RWPE2 (cell line): ENCODE measurements at regions not wholly inside any gene's neighbourhood (a gene's known extent, or its start where the extent isn't known, plus 50 kb on each side); places are given as distances from the start of the nearest gene placed in this dataset.
"Not testable (repeated sequence)": the region's sequence is repeated elsewhere in the genome, so short reads cannot be mapped to it uniquely, and the experiment has no call there.

Source experiments
- ATAC-seq: fragments of 200-7000 bp; cut with Tn5 transposase; 3 replicates; pipeline ENCODE4 v1.9.1; 2021; ENCODE audit warnings: low read depth
- DNase-seq: peaks from one replicate; pipeline ENCODE4 v3.0.0-alpha.2; 2020; ENCODE audit warnings: low spot score
- H3K27ac ChIP-seq: fragments of 450-650 bp; 2 replicates; pipeline ENCODE4 v1.5.1; 2017; ENCODE audit warnings: mild to moderate bottlenecking; ENCODE audit not compliant: poor library complexity, severe bottlenecking
- H3K27me3 ChIP-seq: fragments of 250-450 bp; sonication (Bioruptor Pico); 2 replicates; pipeline ENCODE4 v1.5.1; 2021; ENCODE audit warnings: mild to moderate bottlenecking, moderate library complexity; ENCODE audit not compliant: insufficient read depth, poor library complexity, severe bottlenecking
- H3K36me3 ChIP-seq: fragments of 250-450 bp; sonication (Bioruptor Pico); 2 replicates; pipeline ENCODE4 v1.5.1; 2020; ENCODE audit warnings: low read depth, mild to moderate bottlenecking, moderate library complexity
- H3K4me1 ChIP-seq: fragments of 250-450 bp; sonication (Bioruptor Pico); 2 replicates; pipeline ENCODE4 v1.5.1; 2021; ENCODE audit warnings: mild to moderate bottlenecking, moderate library complexity; ENCODE audit not compliant: insufficient read depth, poor library complexity, severe bottlenecking
- H3K4me3 ChIP-seq: fragments of 250-450 bp; sonication (Bioruptor Pico); 2 replicates; pipeline ENCODE4 v1.5.1; 2021; ENCODE audit warnings: mild to moderate bottlenecking, moderate library complexity; ENCODE audit not compliant: severe bottlenecking
- H3K9me3 ChIP-seq: fragments of 250-450 bp; sonication (Bioruptor Pico); 2 replicates; pipeline ENCODE4 v1.5.1; 2021; ENCODE audit warnings: mild to moderate bottlenecking, moderate library complexity; ENCODE audit not compliant: severe bottlenecking
- TF ChIP-seq, protein P1 (sequence below): fragments of 450-650 bp; IDR thresholded peaks from one replicate; pipeline ENCODE4 v1.5.1; 2017; ENCODE audit warnings: mild to moderate bottlenecking, moderate library complexity; ENCODE audit not compliant: poor library complexity, severe bottlenecking

DNA sequence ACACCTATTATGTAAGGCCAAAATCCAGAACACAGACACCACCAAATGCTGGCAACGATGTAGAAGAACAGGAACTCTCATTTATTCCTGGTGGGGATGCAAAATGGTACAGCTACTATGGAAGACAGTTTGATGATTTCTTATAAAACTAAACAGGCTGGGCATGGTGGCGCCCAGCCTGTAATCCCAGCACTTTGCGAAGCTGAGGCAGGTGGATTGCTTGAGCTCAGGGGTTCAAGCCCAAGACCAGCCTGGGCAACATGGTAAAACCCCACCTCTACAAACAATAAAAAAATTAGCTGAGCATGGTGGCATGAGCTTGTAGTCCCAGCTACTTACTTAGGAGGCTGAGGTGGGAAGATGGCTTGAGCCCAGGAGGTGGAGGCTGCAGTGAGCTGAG, 98.3 kb downstream of the TUBA3C start:
- Histone ChIP-seq H3K4me1 (no peaks in the 10 kb centered on the region), H3K9me3 (no peaks in the 10 kb centered on the region), H3K27me3 (no peaks in the 10 kb centered on the region), H3K36me3 (no peaks in the 10 kb centered on the region), H3K4me3 (no peak overlapping the region), H3K27ac (no peak overlapping the region)
- ATAC-seq (no peak), DNase-seq (no peak)
- TF ChIP-seq, protein P1, sequence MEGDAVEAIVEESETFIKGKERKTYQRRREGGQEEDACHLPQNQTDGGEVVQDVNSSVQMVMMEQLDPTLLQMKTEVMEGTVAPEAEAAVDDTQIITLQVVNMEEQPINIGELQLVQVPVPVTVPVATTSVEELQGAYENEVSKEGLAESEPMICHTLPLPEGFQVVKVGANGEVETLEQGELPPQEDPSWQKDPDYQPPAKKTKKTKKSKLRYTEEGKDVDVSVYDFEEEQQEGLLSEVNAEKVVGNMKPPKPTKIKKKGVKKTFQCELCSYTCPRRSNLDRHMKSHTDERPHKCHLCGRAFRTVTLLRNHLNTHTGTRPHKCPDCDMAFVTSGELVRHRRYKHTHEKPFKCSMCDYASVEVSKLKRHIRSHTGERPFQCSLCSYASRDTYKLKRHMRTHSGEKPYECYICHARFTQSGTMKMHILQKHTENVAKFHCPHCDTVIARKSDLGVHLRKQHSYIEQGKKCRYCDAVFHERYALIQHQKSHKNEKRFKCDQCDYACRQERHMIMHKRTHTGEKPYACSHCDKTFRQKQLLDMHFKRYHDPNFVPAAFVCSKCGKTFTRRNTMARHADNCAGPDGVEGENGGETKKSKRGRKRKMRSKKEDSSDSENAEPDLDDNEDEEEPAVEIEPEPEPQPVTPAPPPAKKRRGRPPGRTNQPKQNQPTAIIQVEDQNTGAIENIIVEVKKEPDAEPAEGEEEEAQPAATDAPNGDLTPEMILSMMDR: no peak

DNA sequence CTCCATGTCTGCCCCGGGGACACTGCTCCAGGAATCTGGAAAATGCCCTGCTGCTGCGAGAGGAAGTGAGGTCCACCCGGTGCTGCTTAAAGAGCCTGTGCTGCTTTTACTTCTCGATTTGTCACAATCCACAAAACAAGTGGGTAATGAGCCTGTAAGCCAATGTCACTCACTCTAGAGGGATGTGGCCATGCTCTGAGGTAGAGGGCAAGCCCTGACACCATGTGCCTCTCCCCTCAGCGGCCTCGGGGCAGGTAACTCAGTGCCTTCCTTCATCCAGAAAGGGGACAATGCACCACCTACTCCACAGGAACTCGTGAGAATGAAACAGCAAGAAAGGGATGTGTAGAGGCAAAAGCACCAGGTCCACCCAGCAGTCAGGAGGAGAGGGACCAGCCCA, 106.2 kb downstream of the TUBA3C start:
- Histone ChIP-seq H3K9me3 (no peaks in the 10 kb centered on the region), H3K4me1 (no peaks in the 10 kb centered on the region), H3K27ac (no peak overlapping the region), H3K27me3 (no peaks in the 10 kb centered on the region), H3K4me3 (no peak overlapping the region), H3K36me3 (no peaks in the 10 kb centered on the region)
- ATAC-seq (no peak), DNase-seq (no peak)
- TF ChIP-seq, protein P1: no peak

DNA sequence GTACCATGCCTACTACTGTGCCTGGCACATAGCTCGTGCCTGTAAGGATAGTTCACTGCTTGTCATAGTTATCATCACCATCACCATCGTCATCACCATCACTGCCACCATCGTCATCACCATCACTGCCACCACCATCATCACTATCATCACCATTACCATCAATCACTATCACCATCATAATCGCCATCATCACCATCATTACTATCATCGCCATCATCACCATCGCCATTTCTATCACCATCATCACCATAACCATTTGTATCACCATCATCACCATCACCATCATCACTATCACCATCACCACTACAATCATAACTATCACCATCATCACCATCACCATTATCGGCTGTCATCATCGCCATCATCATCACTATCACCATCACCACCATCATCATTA, 107.1 kb downstream of the TUBA3C start:
- Histone ChIP-seq H3K4me3 (no peak overlapping the region), H3K4me1 (no peaks in the 10 kb centered on the region), H3K27ac (no peak overlapping the region), H3K9me3 (no peaks in the 10 kb centered on the region), H3K27me3 (no peaks in the 10 kb centered on the region), H3K36me3 (no peaks in the 10 kb centered on the region)
- TF ChIP-seq, protein P1: no peak
- DNase-seq: no peak
- ATAC-seq: no peak

DNA sequence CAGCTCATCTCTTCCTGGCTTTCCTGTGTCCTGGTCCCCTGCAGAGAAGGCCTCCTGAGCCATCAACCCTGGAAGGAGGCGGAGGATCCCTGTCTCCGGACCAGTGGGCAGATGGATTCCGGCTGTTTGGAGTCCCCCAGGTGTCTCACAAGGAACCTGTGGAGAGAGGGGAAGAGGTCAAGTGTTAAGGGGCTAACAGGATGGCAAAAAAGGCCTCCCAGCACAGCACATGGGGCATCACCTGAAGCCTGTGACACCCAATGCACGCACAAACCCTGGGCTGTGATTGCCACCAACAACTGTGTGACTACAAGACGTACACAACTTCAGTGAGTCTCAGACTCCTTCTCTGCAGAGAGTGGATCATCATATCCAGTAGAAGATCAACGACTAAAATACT, 107.5 kb downstream of the TUBA3C start:
- H3K9me3 ChIP-seq, ATAC-seq, H3K27me3 ChIP-seq: not testable (repeated sequence)

DNA sequence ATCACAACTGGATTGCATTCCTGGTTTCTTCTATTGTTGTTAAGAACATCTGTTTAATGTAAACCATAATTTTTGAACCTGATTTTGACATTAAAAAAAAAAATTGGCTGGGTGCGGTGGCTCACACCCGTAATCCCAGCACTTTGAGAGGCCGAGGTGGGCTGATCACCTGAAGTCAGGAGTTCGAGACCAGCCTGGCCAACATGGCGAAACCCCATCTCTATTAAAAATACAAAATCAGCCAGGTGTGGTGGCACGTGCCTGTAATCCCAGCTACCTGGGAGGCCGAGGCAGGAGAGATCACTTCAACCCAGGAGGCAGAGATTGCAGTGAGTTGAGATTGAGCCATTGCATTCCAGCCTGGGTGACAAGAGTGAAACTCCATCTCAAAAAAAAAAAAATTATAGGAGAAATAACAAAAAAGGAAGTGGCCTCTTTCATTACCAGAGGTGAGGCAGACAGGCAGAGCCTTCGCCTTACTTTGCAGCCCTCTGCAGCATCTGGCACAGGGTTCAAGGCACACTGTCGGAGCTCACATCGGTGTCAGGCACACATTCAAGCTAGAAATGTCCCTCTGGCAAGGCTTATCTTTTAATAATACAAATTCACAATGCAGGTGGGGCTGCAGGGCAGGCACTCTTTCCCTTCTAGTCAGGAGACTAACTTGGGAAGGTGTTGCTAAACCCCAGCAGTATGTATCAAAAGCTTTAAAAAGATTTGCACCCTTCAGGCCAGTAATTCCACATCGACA, 108.5 kb downstream of the TUBA3C start:
- not testable (repeated sequence) for DNase-seq, H3K9me3 ChIP-seq, H3K36me3 ChIP-seq, H3K27me3 ChIP-seq, H3K4me3 ChIP-seq, H3K27ac ChIP-seq, ATAC-seq, H3K4me1 ChIP-seq

More for the DNA sequence above, 107.5 kb downstream of the TUBA3C start:
- H3K4me3 ChIP-seq, DNase-seq, H3K27ac ChIP-seq, H3K4me1 ChIP-seq, H3K36me3 ChIP-seq: not testable (repeated sequence)

DNA sequence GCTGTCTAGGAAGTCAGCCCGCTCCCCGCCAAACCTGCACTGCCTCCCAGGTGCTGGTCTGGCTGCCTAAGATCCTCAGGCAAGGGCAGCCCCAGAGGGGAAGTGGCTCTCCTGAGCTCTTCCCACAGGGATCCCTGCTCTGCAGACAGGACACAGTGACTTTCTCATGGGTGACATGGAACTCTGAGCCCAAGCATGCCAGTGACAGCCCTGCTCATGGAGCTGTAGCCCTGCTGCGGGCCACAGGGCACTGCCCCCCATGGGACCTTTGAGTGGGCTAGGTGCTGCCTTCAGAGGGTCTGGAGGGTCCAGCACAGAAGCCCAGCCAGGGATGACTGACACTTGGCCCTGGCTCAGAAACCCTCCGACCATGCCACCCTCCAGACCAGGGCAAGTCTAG, 109.1 kb downstream of the TUBA3C start:
- Histone ChIP-seq H3K9me3 (no peaks in the 10 kb centered on the region), H3K36me3 (no peaks in the 10 kb centered on the region), H3K27me3 (no peaks in the 10 kb centered on the region), H3K27ac (no peak overlapping the region), H3K4me3 (no peak overlapping the region), H3K4me1 (no peaks in the 10 kb centered on the region)
- no peak for ATAC-seq
- TF ChIP-seq, protein P1: no peak
- DNase-seq: no peak
